Thoracic aorta (tissue), 2 donors: ENCODE measurements at regions not wholly inside any gene's neighbourhood (a gene's known extent, or its start where the extent isn't known, plus 50 kb on each side); places are given as distances from the start of the nearest gene placed in this dataset.
"Not testable (repeated sequence)": the region's sequence is repeated elsewhere in the genome, so short reads cannot be mapped to it uniquely, and the experiment has no call there.

Experiments used
- ATAC-seq: fragments of 150-250 bp; one replicate; pipeline ENCODE4 v1.8.0; 2017; ENCODE audit warnings: low read depth; ENCODE audit not compliant: insufficient number of reproducible peaks, low FRiP score
- DNase-seq: peaks from one replicate; pipeline ENCODE4 v3.0.0-alpha.2; 2020; ENCODE audit warnings: low spot score
- H3K27ac ChIP-seq, 2 donors: fragments of 200-600 bp; sonication (generic); 1 replicate in 1 of 2; 2 replicates in 1 of 2; pipeline ENCODE4 v1.5.1; 2016; ENCODE audit warnings: mild to moderate bottlenecking in 2 of 2, moderate library complexity in 2 of 2
- H3K27me3 ChIP-seq: fragments of 200-600 bp; sonication (generic); replicated peaks from 2 replicates; pipeline ENCODE4 v1.6.0; 2016; ENCODE audit warnings: mild to moderate bottlenecking; ENCODE audit not compliant: insufficient read depth
- H3K36me3 ChIP-seq: fragments of 200-600 bp; sonication (generic); one replicate; pipeline ENCODE4 v1.5.1; 2016
- H3K4me1 ChIP-seq, 2 donors: fragments of 200-600 bp; sonication (generic); 1 replicate in 1 of 2; 2 replicates in 1 of 2; pipeline versions ENCODE4 v1.5.1 to v1.6.0; 2016; ENCODE audit warnings: low read depth in 2 of 2, mild to moderate bottlenecking in 1 of 2; ENCODE audit not compliant: control insufficient read depth in 1 of 2
- H3K4me3 ChIP-seq: fragments of 200-600 bp; sonication (generic); 2 replicates; pipeline ENCODE4 v1.5.1; 2016; ENCODE audit warnings: mild to moderate bottlenecking
- H3K9me3 ChIP-seq: fragments of 200-600 bp; sonication (generic); 2 replicates; pipeline ENCODE4 v1.5.1; 2016
- TF ChIP-seq, protein P1 (sequence below): fragments of 200-600 bp; sonication (generic); IDR thresholded peaks from one replicate; pipeline ENCODE4 v1.5.1; 2019; ENCODE audit warnings: antibody characterized with exemption

GRCh38 chr1:144140243-144140642 lies 168.5 kb upstream of the FAM72C start:
- not testable (repeated sequence) for H3K4me1 ChIP-seq, DNase-seq, H3K9me3 ChIP-seq, ATAC-seq, H3K4me3 ChIP-seq, H3K27ac ChIP-seq, H3K27me3 ChIP-seq, H3K36me3 ChIP-seq

DNA sequence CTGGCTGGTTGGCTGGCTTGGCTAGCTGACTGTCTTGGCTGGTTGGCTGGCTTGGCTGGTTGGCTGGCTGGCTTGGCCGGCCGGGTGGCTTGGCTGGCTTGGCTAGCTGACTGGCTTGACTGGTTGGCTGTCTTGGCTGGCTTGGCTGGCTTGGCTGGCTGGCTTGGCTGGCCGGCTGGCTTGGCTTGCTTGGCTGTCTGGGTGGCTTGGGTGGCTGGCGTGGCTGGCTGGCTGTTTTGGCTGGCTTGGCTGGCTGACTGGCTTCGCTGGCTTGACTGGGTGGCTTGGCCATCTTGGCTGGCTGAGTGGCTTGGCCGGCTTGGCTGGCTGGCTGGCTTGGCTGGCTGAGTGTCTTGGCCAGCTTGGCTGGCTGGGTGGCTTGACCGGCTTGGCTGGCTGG lies 133.2 kb upstream of the FAM72C start:
- not testable (repeated sequence) for DNase-seq, H3K27ac ChIP-seq, H3K4me3 ChIP-seq, H3K4me1 ChIP-seq, H3K36me3 ChIP-seq, H3K9me3 ChIP-seq, H3K27me3 ChIP-seq, ATAC-seq

DNA sequence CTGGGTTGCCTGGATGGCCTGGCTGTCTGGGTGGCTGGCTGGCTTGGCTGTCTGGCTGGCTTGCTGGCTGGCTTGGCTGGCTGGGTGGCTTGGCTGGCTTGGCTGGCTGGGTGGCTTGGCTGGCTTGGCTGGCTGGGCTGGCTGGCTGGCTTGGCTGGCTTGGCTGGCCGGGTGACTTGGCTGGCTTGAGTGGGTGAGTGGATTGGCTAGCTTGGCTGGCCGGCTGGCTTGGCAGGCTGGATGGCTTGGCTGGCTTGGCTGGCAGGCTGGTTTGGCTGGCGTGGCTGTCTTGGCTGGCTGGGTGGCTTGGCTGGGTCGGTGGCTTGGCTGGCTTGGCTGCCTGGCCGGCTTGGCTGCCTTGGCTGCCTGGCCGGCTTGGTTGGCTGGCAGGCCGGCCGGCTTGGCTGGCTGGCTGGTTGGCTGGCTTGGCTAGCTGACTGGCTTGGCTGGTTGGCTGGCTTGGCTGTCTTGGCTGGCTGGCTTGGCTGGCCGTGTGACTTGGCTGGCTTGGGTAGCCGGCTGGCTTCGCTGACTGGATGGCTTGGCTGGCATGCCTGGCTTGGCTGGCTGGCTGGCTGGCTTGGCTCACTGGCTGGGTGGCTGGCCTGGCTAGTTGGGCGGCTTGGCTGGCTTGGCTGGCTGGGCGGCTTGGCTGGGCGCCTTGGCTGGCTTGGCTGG lies 132.4 kb upstream of the FAM72C start:
- not testable (repeated sequence) for H3K27me3 ChIP-seq, H3K27ac ChIP-seq, H3K36me3 ChIP-seq, H3K4me3 ChIP-seq, H3K4me1 ChIP-seq, H3K9me3 ChIP-seq, ATAC-seq
- DNase-seq: peak; percentile 56

GRCh38 chr1:144103156-144103880 lies 131.5 kb upstream of the FAM72C start:
- not testable (repeated sequence) for H3K27ac ChIP-seq, H3K4me1 ChIP-seq, H3K4me3 ChIP-seq, H3K9me3 ChIP-seq, H3K36me3 ChIP-seq, H3K27me3 ChIP-seq, ATAC-seq
- DNase-seq: peak; percentile 50

- not testable (repeated sequence) for H3K36me3 ChIP-seq, H3K27ac ChIP-seq, H3K4me1 ChIP-seq, H3K9me3 ChIP-seq, H3K27me3 ChIP-seq, H3K4me3 ChIP-seq, ATAC-seq
- DNase-seq: peak; percentile 1
Observed at GRCh38 chr1:144102046-144102745, 130.4 kb upstream of the FAM72C start.

- H3K9me3 ChIP-seq: peaks cover 7% of the 10 kb centered on the region
- no peaks in the 10 kb centered on the region for H3K36me3 ChIP-seq
- H3K4me1 ChIP-seq: no peaks in the 10 kb centered on the region
- no peaks in the 10 kb centered on the region for H3K27me3 ChIP-seq
- DNase-seq (peak; percentile 7), ATAC-seq (no peak)
- H3K27ac ChIP-seq: no peak overlapping the region
- TF ChIP-seq, protein P1, sequence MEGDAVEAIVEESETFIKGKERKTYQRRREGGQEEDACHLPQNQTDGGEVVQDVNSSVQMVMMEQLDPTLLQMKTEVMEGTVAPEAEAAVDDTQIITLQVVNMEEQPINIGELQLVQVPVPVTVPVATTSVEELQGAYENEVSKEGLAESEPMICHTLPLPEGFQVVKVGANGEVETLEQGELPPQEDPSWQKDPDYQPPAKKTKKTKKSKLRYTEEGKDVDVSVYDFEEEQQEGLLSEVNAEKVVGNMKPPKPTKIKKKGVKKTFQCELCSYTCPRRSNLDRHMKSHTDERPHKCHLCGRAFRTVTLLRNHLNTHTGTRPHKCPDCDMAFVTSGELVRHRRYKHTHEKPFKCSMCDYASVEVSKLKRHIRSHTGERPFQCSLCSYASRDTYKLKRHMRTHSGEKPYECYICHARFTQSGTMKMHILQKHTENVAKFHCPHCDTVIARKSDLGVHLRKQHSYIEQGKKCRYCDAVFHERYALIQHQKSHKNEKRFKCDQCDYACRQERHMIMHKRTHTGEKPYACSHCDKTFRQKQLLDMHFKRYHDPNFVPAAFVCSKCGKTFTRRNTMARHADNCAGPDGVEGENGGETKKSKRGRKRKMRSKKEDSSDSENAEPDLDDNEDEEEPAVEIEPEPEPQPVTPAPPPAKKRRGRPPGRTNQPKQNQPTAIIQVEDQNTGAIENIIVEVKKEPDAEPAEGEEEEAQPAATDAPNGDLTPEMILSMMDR: no peak
- H3K4me3 ChIP-seq: no peak overlapping the region
Observed at GRCh38 chr1:144101397-144102045, 129.7 kb upstream of the FAM72C start.

GRCh38 chr1:144077167-144077841 lies 105.5 kb upstream of the FAM72C start:
- not testable (repeated sequence) for DNase-seq, H3K36me3 ChIP-seq

GRCh38 chr1:144076646-144077045 lies 104.9 kb upstream of the FAM72C start:
- H3K9me3 ChIP-seq, H3K36me3 ChIP-seq, H3K27me3 ChIP-seq, H3K4me1 ChIP-seq, DNase-seq, H3K27ac ChIP-seq, ATAC-seq: not testable (repeated sequence)
- H3K4me3 ChIP-seq: peak overlapping the region; percentile 45

More at GRCh38 chr1:144077167-144077841, 105.5 kb upstream of the FAM72C start:
- not testable (repeated sequence) for H3K9me3 ChIP-seq, ATAC-seq, H3K27ac ChIP-seq, H3K27me3 ChIP-seq, H3K4me1 ChIP-seq
- peak overlapping the region; percentile 49 for H3K4me3 ChIP-seq

DNA sequence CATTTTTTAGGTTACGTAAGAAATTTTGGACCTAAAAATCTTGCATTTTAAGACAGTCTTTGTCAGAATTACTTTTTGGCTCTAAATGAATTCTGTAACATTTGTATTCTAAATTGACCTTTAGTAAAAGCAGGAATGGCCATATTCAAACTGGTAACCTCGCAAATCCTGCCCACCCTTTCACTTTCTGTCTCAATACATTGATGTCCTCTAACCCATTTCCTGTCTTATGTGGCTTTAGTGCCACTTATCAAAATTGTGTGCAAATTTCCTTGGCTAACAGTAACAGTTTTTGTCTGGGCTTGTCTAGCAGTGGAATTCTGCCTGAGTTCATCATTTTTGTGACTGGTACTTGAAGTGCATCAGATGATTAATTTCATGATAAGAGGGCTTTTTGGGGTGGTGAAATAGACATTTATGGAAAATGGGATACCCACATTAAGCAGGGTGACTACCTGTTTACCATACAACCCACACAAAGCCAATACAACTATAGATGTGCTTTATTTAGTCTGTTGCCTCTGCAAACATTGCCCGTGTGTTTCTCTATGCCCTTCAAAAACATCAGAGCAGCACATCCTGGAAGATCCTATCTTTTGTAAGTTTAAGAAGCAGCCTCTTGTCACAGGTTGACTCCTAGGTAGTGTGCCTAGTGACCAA lies 98.7 kb upstream of the FAM72C start:
- not testable (repeated sequence) for H3K36me3 ChIP-seq, H3K27ac ChIP-seq, H3K4me1 ChIP-seq, H3K4me3 ChIP-seq, H3K27me3 ChIP-seq, ATAC-seq, DNase-seq, H3K9me3 ChIP-seq

- not testable (repeated sequence) for H3K4me3 ChIP-seq, H3K9me3 ChIP-seq, DNase-seq, H3K27ac ChIP-seq, H3K27me3 ChIP-seq, H3K4me1 ChIP-seq, ATAC-seq, H3K36me3 ChIP-seq
Observed at GRCh38 chr1:144067042-144067441, 95.3 kb upstream of the FAM72C start.
